ENCODE measurements at regions not wholly inside any gene's neighbourhood (a gene's known extent, or its start where the extent isn't known, plus 50 kb on each side); places are given as distances from the start of the nearest gene placed in this dataset.

DNA sequence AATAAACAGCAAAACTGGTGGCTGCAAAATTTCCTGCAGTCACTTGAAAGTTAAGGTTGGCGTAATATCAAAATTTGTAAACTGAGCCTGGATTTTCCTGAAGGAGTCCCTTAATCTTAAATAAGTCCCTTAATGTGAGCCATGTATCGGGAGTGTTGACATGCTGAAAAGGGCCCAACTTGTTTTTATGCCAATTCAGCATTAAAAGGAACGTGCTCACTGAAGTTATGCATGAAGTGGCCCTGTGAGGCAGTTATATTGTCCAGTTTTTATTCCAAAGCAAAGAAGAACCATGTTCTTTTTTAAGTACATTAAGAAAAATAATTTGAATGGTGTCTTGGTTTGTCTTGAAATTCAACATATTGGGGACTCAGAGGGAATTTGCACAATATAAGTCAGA lies 1766.9 kb downstream of the SLITRK1 start:
- Histone ChIP-seq H3K27me3 (replicated peaks in 2 of 5; ENCODE audit: control insufficient read depth in 4 of 5, insufficient read depth in 5 of 5, low read length in 4 of 5) (no peaks in the 10 kb centered on the region), H3K27ac (ENCODE audit: insufficient read depth in 1 of 2, low read depth in 1 of 2, low read length in 2 of 2, poor library complexity in 1 of 2, severe bottlenecking in 2 of 2) (no peak overlapping the region), H3K4me3 (ENCODE audit: control insufficient read depth in 1 of 7, extremely low read depth in 1 of 7, insufficient read depth in 4 of 7, low read depth in 2 of 7, low read length in 6 of 7) (no peak overlapping the region), H3K36me3 (ENCODE audit: control insufficient read depth in 4 of 4, insufficient read depth in 4 of 4, low read length in 3 of 4) (no peaks in the 10 kb centered on the region), H3K9me3 (ENCODE audit: control extremely low read depth in 1 of 5, control insufficient read depth in 4 of 5, insufficient read depth in 2 of 5, low read depth in 1 of 5, low read length in 4 of 5) (peaks cover 0 to 1% (median 0%) of the 10 kb centered on the region in 5 experiments), H3K4me1 (ENCODE audit: control extremely low read depth in 1 of 4, control insufficient read depth in 4 of 4, insufficient read depth in 4 of 4, low read length in 3 of 4) (no peaks in the 10 kb centered on the region)
- ChIA-PET POLR2A (no interaction called here), CTCF (no interaction called here)
- DNase-seq = no peak
- WGBS (ENCODE audit: insufficient coverage) = 96% methylated on average over 3 of the region's 3 CpGs

DNA sequence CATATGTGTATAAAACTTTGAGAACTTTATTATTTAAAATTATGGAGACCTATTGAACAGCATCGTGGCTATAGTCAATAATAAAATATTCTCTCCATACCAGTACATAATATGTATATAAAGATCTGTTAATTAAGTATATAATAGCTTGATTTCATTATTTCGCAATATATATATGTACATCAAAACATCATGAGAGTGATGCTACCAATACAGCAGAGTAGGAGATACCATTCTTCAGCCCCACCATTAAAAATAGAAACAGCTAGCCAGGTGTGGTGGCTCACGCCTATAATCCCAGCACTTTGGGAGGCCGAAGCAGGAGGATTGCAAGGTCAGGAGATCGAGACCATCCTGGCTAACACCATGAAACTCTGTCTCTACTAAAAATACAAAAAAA lies 1755.3 kb upstream of the SPRY2 start:
- POLR2A ChIA-PET = no interaction called here

GRCh38 chr13:82092312-82092711 lies 1751.4 kb upstream of the SPRY2 start:
- WGBS (ENCODE audit: insufficient coverage) = no CpG with 5 or more reads among the region's 3 CpGs
- no peaks in the 10 kb centered on the region for H3K9me3 ChIP-seq (ENCODE audit: control extremely low read depth in 1 of 5, control insufficient read depth in 4 of 5, insufficient read depth in 2 of 5, low read depth in 1 of 5, low read length in 4 of 5)
- H3K36me3 ChIP-seq (ENCODE audit: control insufficient read depth in 4 of 4, insufficient read depth in 4 of 4, low read length in 3 of 4) = no peaks in the 10 kb centered on the region
- ChIA-PET POLR2A (no interaction called here), CTCF (no interaction called here)
- no peak overlapping the region for H3K27ac ChIP-seq (ENCODE audit: insufficient read depth in 1 of 2, low read depth in 1 of 2, low read length in 2 of 2, poor library complexity in 1 of 2, severe bottlenecking in 2 of 2)
- no peak for DNase-seq
- H3K27me3 ChIP-seq (replicated peaks in 2 of 5; ENCODE audit: control insufficient read depth in 4 of 5, insufficient read depth in 5 of 5, low read length in 4 of 5) = no peaks in the 10 kb centered on the region
- H3K4me3 ChIP-seq (ENCODE audit: control insufficient read depth in 1 of 7, extremely low read depth in 1 of 7, insufficient read depth in 4 of 7, low read depth in 2 of 7, low read length in 6 of 7) = no peak overlapping the region
- H3K4me1 ChIP-seq (ENCODE audit: control extremely low read depth in 1 of 4, control insufficient read depth in 4 of 4, insufficient read depth in 4 of 4, low read length in 3 of 4) = no peaks in the 10 kb centered on the region

More for the DNA sequence above, 1755.3 kb upstream of the SPRY2 start:
- H3K4me1 ChIP-seq (ENCODE audit: control extremely low read depth in 1 of 4, control insufficient read depth in 4 of 4, insufficient read depth in 4 of 4, low read length in 3 of 4) = no peaks in the 10 kb centered on the region
- no peak overlapping the region for H3K27ac ChIP-seq (ENCODE audit: insufficient read depth in 1 of 2, low read depth in 1 of 2, low read length in 2 of 2, poor library complexity in 1 of 2, severe bottlenecking in 2 of 2)
- CTCF ChIA-PET = no interaction called here
- no peak overlapping the region for H3K4me3 ChIP-seq (ENCODE audit: control insufficient read depth in 1 of 7, extremely low read depth in 1 of 7, insufficient read depth in 4 of 7, low read depth in 2 of 7, low read length in 6 of 7)
- no peaks in the 10 kb centered on the region for H3K27me3 ChIP-seq (replicated peaks in 2 of 5; ENCODE audit: control insufficient read depth in 4 of 5, insufficient read depth in 5 of 5, low read length in 4 of 5)
- H3K9me3 ChIP-seq (ENCODE audit: control extremely low read depth in 1 of 5, control insufficient read depth in 4 of 5, insufficient read depth in 2 of 5, low read depth in 1 of 5, low read length in 4 of 5) = no peaks in the 10 kb centered on the region
- no peak for DNase-seq
- H3K36me3 ChIP-seq (ENCODE audit: control insufficient read depth in 4 of 4, insufficient read depth in 4 of 4, low read length in 3 of 4) = no peaks in the 10 kb centered on the region
- no CpG with 5 or more reads among the region's 5 CpGs for WGBS (ENCODE audit: insufficient coverage)

GRCh38 chr13:82088781-82089180 lies 1747.9 kb upstream of the SPRY2 start:
- Histone ChIP-seq H3K27me3 (replicated peaks in 2 of 5; ENCODE audit: control insufficient read depth in 4 of 5, insufficient read depth in 5 of 5, low read length in 4 of 5) (no peaks in the 10 kb centered on the region), H3K4me3 (ENCODE audit: control insufficient read depth in 1 of 7, extremely low read depth in 1 of 7, insufficient read depth in 4 of 7, low read depth in 2 of 7, low read length in 6 of 7) (no peak overlapping the region), H3K4me1 (ENCODE audit: control extremely low read depth in 1 of 4, control insufficient read depth in 4 of 4, insufficient read depth in 4 of 4, low read length in 3 of 4) (no peaks in the 10 kb centered on the region), H3K9me3 (ENCODE audit: control extremely low read depth in 1 of 5, control insufficient read depth in 4 of 5, insufficient read depth in 2 of 5, low read depth in 1 of 5, low read length in 4 of 5) (no peaks in the 10 kb centered on the region), H3K27ac (ENCODE audit: insufficient read depth in 1 of 2, low read depth in 1 of 2, low read length in 2 of 2, poor library complexity in 1 of 2, severe bottlenecking in 2 of 2) (no peak overlapping the region), H3K36me3 (ENCODE audit: control insufficient read depth in 4 of 4, insufficient read depth in 4 of 4, low read length in 3 of 4) (no peaks in the 10 kb centered on the region)
- ChIA-PET POLR2A (no interaction called here), CTCF (no interaction called here)
- DNase-seq = no peak
- WGBS (ENCODE audit: insufficient coverage) = no CpG with 5 or more reads among the region's 1 CpG

DNA sequence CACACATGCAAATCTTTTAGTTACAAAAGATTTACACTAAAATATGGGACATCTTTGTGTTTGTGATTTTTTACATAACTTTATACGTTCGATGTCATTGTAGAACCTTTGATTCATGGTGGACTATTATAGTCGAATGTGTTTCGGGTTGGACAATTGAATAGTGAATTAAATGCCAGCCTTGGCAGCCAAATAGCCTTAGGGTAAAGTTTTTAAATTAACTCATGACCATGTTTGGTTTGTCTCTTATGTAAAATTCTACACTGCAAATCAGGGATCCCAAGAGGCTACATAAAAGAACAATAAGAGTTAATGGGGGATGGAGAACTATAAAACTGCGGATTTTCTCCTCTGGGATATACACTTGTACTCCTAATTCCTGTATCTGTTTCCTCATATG lies 1735.6 kb upstream of the SPRY2 start:
- POLR2A ChIA-PET = no interaction called here
- WGBS (ENCODE audit: insufficient coverage) = 86% methylated on average over 1 of the region's 5 CpGs
- CTCF ChIA-PET = no interaction called here
- Histone ChIP-seq H3K9me3 (ENCODE audit: control extremely low read depth in 1 of 5, control insufficient read depth in 4 of 5, insufficient read depth in 2 of 5, low read depth in 1 of 5, low read length in 4 of 5) (no peaks in the 10 kb centered on the region), H3K27ac (ENCODE audit: insufficient read depth in 1 of 2, low read depth in 1 of 2, low read length in 2 of 2, poor library complexity in 1 of 2, severe bottlenecking in 2 of 2) (no peak overlapping the region), H3K36me3 (ENCODE audit: control insufficient read depth in 4 of 4, insufficient read depth in 4 of 4, low read length in 3 of 4) (no peaks in the 10 kb centered on the region), H3K27me3 (replicated peaks in 2 of 5; ENCODE audit: control insufficient read depth in 4 of 5, insufficient read depth in 5 of 5, low read length in 4 of 5) (no peaks in the 10 kb centered on the region), H3K4me1 (ENCODE audit: control extremely low read depth in 1 of 4, control insufficient read depth in 4 of 4, insufficient read depth in 4 of 4, low read length in 3 of 4) (no peaks in the 10 kb centered on the region), H3K4me3 (ENCODE audit: control insufficient read depth in 1 of 7, extremely low read depth in 1 of 7, insufficient read depth in 4 of 7, low read depth in 2 of 7, low read length in 6 of 7) (no peak overlapping the region)
- DNase-seq = no peak

- no peak for DNase-seq
- Histone ChIP-seq H3K27me3 (replicated peaks in 2 of 5; ENCODE audit: control insufficient read depth in 4 of 5, insufficient read depth in 5 of 5, low read length in 4 of 5) (no peaks in the 10 kb centered on the region), H3K4me1 (ENCODE audit: control extremely low read depth in 1 of 4, control insufficient read depth in 4 of 4, insufficient read depth in 4 of 4, low read length in 3 of 4) (no peaks in the 10 kb centered on the region), H3K9me3 (ENCODE audit: control extremely low read depth in 1 of 5, control insufficient read depth in 4 of 5, insufficient read depth in 2 of 5, low read depth in 1 of 5, low read length in 4 of 5) (no peaks in the 10 kb centered on the region), H3K36me3 (ENCODE audit: control insufficient read depth in 4 of 4, insufficient read depth in 4 of 4, low read length in 3 of 4) (no peaks in the 10 kb centered on the region), H3K27ac (ENCODE audit: insufficient read depth in 1 of 2, low read depth in 1 of 2, low read length in 2 of 2, poor library complexity in 1 of 2, severe bottlenecking in 2 of 2) (no peak overlapping the region), H3K4me3 (ENCODE audit: control insufficient read depth in 1 of 7, extremely low read depth in 1 of 7, insufficient read depth in 4 of 7, low read depth in 2 of 7, low read length in 6 of 7) (no peak overlapping the region)
- no CpG with 5 or more reads among the region's 1 CpG for WGBS (ENCODE audit: insufficient coverage)
- ChIA-PET POLR2A (no interaction called here), CTCF (no interaction called here)
Measured at GRCh38 chr13:82070416-82070815, 1729.5 kb upstream of the SPRY2 start.

DNA sequence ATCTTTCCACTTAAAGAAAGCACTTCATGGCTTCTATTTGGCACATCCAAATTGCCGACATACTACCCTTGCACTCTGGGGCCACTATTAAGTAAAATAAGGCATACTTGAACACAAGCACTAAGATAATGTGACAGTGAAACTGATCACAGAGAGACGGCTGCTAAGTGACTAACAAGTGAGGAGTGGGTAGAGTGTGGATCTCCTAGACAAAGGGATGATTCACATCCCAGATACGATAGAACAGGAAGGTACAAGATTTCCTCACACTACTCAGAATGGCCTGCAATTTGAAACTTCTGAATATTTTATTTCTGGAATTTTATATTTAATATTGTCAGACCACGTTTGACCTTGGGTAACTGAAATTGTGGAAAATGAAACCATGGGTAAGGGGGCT lies 1721.8 kb upstream of the SPRY2 start:
- no peak for DNase-seq
- Histone ChIP-seq H3K27ac (ENCODE audit: insufficient read depth in 1 of 2, low read depth in 1 of 2, low read length in 2 of 2, poor library complexity in 1 of 2, severe bottlenecking in 2 of 2) (no peak overlapping the region), H3K36me3 (ENCODE audit: control insufficient read depth in 4 of 4, insufficient read depth in 4 of 4, low read length in 3 of 4) (no peaks in the 10 kb centered on the region), H3K9me3 (ENCODE audit: control extremely low read depth in 1 of 5, control insufficient read depth in 4 of 5, insufficient read depth in 2 of 5, low read depth in 1 of 5, low read length in 4 of 5) (no peaks in the 10 kb centered on the region), H3K4me3 (ENCODE audit: control insufficient read depth in 1 of 7, extremely low read depth in 1 of 7, insufficient read depth in 4 of 7, low read depth in 2 of 7, low read length in 6 of 7) (no peak overlapping the region), H3K27me3 (replicated peaks in 2 of 5; ENCODE audit: control insufficient read depth in 4 of 5, insufficient read depth in 5 of 5, low read length in 4 of 5) (no peaks in the 10 kb centered on the region), H3K4me1 (ENCODE audit: control extremely low read depth in 1 of 4, control insufficient read depth in 4 of 4, insufficient read depth in 4 of 4, low read length in 3 of 4) (no peaks in the 10 kb centered on the region)
- ChIA-PET CTCF (no interaction called here), POLR2A (no interaction called here)
- WGBS (ENCODE audit: insufficient coverage) = 100% methylated on average over 1 of the region's 4 CpGs

GRCh38 chr13:82058364-82058763 lies 1717.4 kb upstream of the SPRY2 start:
- CTCF ChIA-PET = no interaction called here
- WGBS (ENCODE audit: insufficient coverage) = no CpG with 5 or more reads among the region's 2 CpGs
- H3K36me3 ChIP-seq (ENCODE audit: control insufficient read depth in 4 of 4, insufficient read depth in 4 of 4, low read length in 3 of 4) = no peaks in the 10 kb centered on the region

More at GRCh38 chr13:82058364-82058763, 1717.4 kb upstream of the SPRY2 start:
- no peak overlapping the region for H3K27ac ChIP-seq (ENCODE audit: insufficient read depth in 1 of 2, low read depth in 1 of 2, low read length in 2 of 2, poor library complexity in 1 of 2, severe bottlenecking in 2 of 2)
- POLR2A ChIA-PET = no interaction called here
- no peaks in the 10 kb centered on the region for H3K4me1 ChIP-seq (ENCODE audit: control extremely low read depth in 1 of 4, control insufficient read depth in 4 of 4, insufficient read depth in 4 of 4, low read length in 3 of 4)
- no peaks in the 10 kb centered on the region for H3K27me3 ChIP-seq (replicated peaks in 2 of 5; ENCODE audit: control insufficient read depth in 4 of 5, insufficient read depth in 5 of 5, low read length in 4 of 5)
- no peaks in the 10 kb centered on the region for H3K9me3 ChIP-seq (ENCODE audit: control extremely low read depth in 1 of 5, control insufficient read depth in 4 of 5, insufficient read depth in 2 of 5, low read depth in 1 of 5, low read length in 4 of 5)
- H3K4me3 ChIP-seq (ENCODE audit: control insufficient read depth in 1 of 7, extremely low read depth in 1 of 7, insufficient read depth in 4 of 7, low read depth in 2 of 7, low read length in 6 of 7) = no peak overlapping the region
- no peak for DNase-seq

Data from common myeloid progenitor, CD34-positive (primary cell).